ENCODE measurements at regions not wholly inside any gene's neighbourhood (a gene's known extent, or its start where the extent isn't known, plus 50 kb on each side); places are given as distances from the start of the nearest gene placed in this dataset.

DNA sequence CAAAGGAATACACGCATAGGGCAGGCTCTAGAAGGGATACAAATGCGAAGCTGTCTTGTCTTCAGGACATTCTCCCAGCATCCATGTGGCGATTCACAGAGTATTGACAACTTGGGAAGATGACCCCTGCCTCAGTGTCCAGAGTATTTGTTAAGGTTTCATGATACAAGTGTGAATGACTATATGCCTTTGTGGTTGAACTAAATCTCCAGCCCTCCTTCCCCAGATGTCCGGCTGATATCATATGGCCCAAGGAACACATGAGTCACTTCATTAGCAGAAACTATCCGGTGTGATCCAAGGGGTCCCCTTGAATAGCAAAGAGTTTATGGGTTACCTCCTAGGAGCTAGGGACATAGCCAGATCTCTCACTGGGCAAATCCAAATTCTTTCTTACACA lies 151.0 kb downstream of the INSIG2 start:
- TF ChIP-seq, protein P1, sequence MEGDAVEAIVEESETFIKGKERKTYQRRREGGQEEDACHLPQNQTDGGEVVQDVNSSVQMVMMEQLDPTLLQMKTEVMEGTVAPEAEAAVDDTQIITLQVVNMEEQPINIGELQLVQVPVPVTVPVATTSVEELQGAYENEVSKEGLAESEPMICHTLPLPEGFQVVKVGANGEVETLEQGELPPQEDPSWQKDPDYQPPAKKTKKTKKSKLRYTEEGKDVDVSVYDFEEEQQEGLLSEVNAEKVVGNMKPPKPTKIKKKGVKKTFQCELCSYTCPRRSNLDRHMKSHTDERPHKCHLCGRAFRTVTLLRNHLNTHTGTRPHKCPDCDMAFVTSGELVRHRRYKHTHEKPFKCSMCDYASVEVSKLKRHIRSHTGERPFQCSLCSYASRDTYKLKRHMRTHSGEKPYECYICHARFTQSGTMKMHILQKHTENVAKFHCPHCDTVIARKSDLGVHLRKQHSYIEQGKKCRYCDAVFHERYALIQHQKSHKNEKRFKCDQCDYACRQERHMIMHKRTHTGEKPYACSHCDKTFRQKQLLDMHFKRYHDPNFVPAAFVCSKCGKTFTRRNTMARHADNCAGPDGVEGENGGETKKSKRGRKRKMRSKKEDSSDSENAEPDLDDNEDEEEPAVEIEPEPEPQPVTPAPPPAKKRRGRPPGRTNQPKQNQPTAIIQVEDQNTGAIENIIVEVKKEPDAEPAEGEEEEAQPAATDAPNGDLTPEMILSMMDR (IDR thresholded peaks at IDR 0.05; ENCODE audit: insufficient read depth, low read length, poor library complexity, severe bottlenecking): no peak
- no peak for TF ChIP-seq EZH2phosphoT487 (conservative IDR thresholded peaks at IDR 0.05; ENCODE audit: low read length)

Data from SU-DHL-6 (cell line).